OCI-LY1 (cell line): ENCODE measurements at regions not wholly inside any gene's neighbourhood (a gene's known extent, or its start where the extent isn't known, plus 50 kb on each side); places are given as distances from the start of the nearest gene placed in this dataset.

Experiments used
- H2AFZ ChIP-seq: fragments of 200-600 bp; sonication (generic), shearing (Covaris generic); 2 replicates; pipeline ENCODE4 v1.6.0; 2014; ENCODE audit warnings: antibody characterized with exemption, mild to moderate bottlenecking, low read length
- H3F3A ChIP-seq: fragments of 200-600 bp; sonication (generic), shearing (Covaris generic); 2 replicates; pipeline ENCODE4 v1.6.0; 2014; ENCODE audit warnings: mild to moderate bottlenecking, antibody characterized with exemption, low read length, moderate library complexity; ENCODE audit not compliant: insufficient read depth
- H3K27ac ChIP-seq: fragments of 200-600 bp; sonication (generic); 2 replicates; pipeline ENCODE4 v1.5.1; 2014; ENCODE audit warnings: low read length, mixed run types, mild to moderate bottlenecking, low read depth; ENCODE audit not compliant: poor library complexity, severe bottlenecking
- H3K27me3 ChIP-seq: fragments of 200-600 bp; sonication (generic); 2 replicates; pipeline ENCODE4 v1.6.0; 2014; ENCODE audit warnings: antibody characterized with exemption, mild to moderate bottlenecking, low read length, moderate library complexity; ENCODE audit not compliant: insufficient read depth
- H3K36me3 ChIP-seq: fragments of 200-600 bp; sonication (generic); 2 replicates; pipeline ENCODE4 v1.6.1; 2014; ENCODE audit warnings: mild to moderate bottlenecking, antibody characterized with exemption, low read length, moderate library complexity, mixed read lengths; ENCODE audit not compliant: insufficient read depth
- H3K4me1 ChIP-seq: fragments of 200-600 bp; sonication (generic); 2 replicates; pipeline ENCODE4 v1.5.1; 2014; ENCODE audit warnings: mild to moderate bottlenecking, low read length, moderate library complexity; ENCODE audit not compliant: insufficient read depth, severe bottlenecking
- H3K4me2 ChIP-seq: fragments of 200-600 bp; sonication (generic), shearing (Covaris generic); 2 replicates; pipeline ENCODE4 v1.6.1; 2014; ENCODE audit warnings: low read length
- H3K4me3 ChIP-seq: fragments of 200-600 bp; sonication (generic); 2 replicates; pipeline ENCODE4 v1.5.1; 2014; ENCODE audit warnings: low read length, low read depth, mild to moderate bottlenecking, mixed read lengths; ENCODE audit not compliant: poor library complexity, severe bottlenecking
- H3K79me2 ChIP-seq: fragments of 200-600 bp; shearing (Covaris generic); 2 replicates; pipeline ENCODE4 v1.6.1; 2016; ENCODE audit warnings: mixed run types, low read length, mixed read lengths; ENCODE audit not compliant: insufficient read depth
- H3K9ac ChIP-seq: fragments of 200-600 bp; sonication (generic), shearing (Covaris generic); 2 replicates; pipeline ENCODE4 v1.6.1; 2014; ENCODE audit warnings: mild to moderate bottlenecking, low read length, mixed read lengths
- H3K9me2 ChIP-seq: fragments of 200-600 bp; sonication (generic), shearing (Covaris generic); 2 replicates; pipeline ENCODE4 v1.6.1; 2014; ENCODE audit warnings: low read depth, mild to moderate bottlenecking, low read length, mixed read lengths
- H3K9me3 ChIP-seq: fragments of 200-600 bp; shearing (Covaris generic); 2 replicates; pipeline ENCODE4 v1.6.1; 2014; ENCODE audit warnings: low read length, mixed read lengths
- H4K20me1 ChIP-seq: fragments of 200-600 bp; sonication (generic), shearing (Covaris generic); 2 replicates; pipeline ENCODE4 v1.6.0; 2016; ENCODE audit warnings: mild to moderate bottlenecking, low read length; ENCODE audit not compliant: insufficient read depth
- EZH2 ChIP-seq: fragments of 200-600 bp; sonication (generic), shearing (Covaris generic); IDR thresholded peaks from 2 replicates; pipeline ENCODE4 v1.8.0; 2017; ENCODE audit warnings: borderline replicate concordance, mixed run types, mild to moderate bottlenecking, antibody characterized with exemption, low read length, moderate library complexity, mixed read lengths
- TF ChIP-seq, protein P1 (sequence below): fragments of 200-600 bp; sonication (generic), shearing (Covaris generic); IDR thresholded peaks from 2 replicates; pipeline ENCODE4 v1.5.1; 2017; ENCODE audit warnings: mild to moderate bottlenecking, antibody characterized with exemption, low read length, moderate library complexity, mixed read lengths

DNA sequence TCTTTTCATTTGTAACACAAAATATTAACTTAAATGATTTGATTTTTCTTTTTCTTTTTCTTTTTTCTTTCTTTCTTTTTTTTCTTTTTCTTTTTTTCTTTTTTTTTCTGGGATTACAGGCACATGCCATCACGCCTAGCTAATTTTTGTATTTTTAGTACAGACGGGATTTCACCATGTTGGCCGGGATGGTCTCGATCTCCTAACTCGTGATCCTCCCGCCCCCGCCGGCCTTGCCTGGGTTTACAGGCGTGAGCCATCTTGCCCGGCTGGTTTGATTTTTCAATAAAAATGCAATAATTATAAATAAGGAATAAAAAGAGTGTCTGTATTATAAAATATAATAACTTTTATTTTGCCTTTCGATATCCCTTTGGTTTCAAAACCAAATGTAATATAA lies 146.7 kb upstream of the RGS18 start:
- no peaks in the 10 kb centered on the region for H3K79me2 ChIP-seq
- no peak overlapping the region for H3K4me2 ChIP-seq
- H2AFZ ChIP-seq = no peak overlapping the region
- no peaks in the 10 kb centered on the region for H3K27me3 ChIP-seq
- H3K9me2 ChIP-seq = no peaks in the 10 kb centered on the region
- H3K9ac ChIP-seq = no peak overlapping the region
- H3K9me3 ChIP-seq = no peaks in the 10 kb centered on the region
- no peak overlapping the region for H3K27ac ChIP-seq
- H3K4me1 ChIP-seq = no peaks in the 10 kb centered on the region
- no peaks in the 10 kb centered on the region for H4K20me1 ChIP-seq
- no peaks in the 10 kb centered on the region for H3K36me3 ChIP-seq
- H3F3A ChIP-seq = no peaks in the 10 kb centered on the region
- H3K4me3 ChIP-seq = no peak overlapping the region
- TF ChIP-seq EZH2 = no peak
- TF ChIP-seq, protein P1, sequence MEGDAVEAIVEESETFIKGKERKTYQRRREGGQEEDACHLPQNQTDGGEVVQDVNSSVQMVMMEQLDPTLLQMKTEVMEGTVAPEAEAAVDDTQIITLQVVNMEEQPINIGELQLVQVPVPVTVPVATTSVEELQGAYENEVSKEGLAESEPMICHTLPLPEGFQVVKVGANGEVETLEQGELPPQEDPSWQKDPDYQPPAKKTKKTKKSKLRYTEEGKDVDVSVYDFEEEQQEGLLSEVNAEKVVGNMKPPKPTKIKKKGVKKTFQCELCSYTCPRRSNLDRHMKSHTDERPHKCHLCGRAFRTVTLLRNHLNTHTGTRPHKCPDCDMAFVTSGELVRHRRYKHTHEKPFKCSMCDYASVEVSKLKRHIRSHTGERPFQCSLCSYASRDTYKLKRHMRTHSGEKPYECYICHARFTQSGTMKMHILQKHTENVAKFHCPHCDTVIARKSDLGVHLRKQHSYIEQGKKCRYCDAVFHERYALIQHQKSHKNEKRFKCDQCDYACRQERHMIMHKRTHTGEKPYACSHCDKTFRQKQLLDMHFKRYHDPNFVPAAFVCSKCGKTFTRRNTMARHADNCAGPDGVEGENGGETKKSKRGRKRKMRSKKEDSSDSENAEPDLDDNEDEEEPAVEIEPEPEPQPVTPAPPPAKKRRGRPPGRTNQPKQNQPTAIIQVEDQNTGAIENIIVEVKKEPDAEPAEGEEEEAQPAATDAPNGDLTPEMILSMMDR = no peak

DNA sequence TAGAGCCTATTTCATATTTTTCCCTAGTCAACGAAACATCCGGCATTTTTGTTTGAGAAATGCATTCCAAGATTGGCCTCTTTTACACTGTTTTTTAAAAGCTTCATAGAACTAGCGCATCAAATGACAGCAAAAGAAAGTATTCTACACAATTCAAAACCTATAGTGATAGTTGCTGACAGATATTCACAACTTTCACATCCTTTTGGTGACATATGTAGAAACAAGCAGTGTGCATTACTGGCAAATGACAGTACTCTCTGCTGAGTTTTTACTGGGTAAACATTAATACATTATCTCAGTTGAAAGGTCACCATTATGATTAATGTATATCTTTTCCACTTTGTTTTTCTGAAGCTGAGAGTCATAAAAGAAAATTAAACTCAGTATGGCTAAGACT lies 135.4 kb upstream of the RGS18 start:
- H4K20me1 ChIP-seq = no peaks in the 10 kb centered on the region
- no peak overlapping the region for H2AFZ ChIP-seq
- no peaks in the 10 kb centered on the region for H3K4me1 ChIP-seq
- no peaks in the 10 kb centered on the region for H3F3A ChIP-seq
- no peaks in the 10 kb centered on the region for H3K36me3 ChIP-seq
- H3K9me2 ChIP-seq = no peaks in the 10 kb centered on the region
- H3K9ac ChIP-seq = no peak overlapping the region
- H3K79me2 ChIP-seq = no peaks in the 10 kb centered on the region
- TF ChIP-seq, protein P1 = no peak
- no peak for TF ChIP-seq EZH2
- no peak overlapping the region for H3K4me3 ChIP-seq
- H3K4me2 ChIP-seq = no peak overlapping the region
- no peak overlapping the region for H3K27ac ChIP-seq
- no peaks in the 10 kb centered on the region for H3K27me3 ChIP-seq
- H3K9me3 ChIP-seq = no peaks in the 10 kb centered on the region

DNA sequence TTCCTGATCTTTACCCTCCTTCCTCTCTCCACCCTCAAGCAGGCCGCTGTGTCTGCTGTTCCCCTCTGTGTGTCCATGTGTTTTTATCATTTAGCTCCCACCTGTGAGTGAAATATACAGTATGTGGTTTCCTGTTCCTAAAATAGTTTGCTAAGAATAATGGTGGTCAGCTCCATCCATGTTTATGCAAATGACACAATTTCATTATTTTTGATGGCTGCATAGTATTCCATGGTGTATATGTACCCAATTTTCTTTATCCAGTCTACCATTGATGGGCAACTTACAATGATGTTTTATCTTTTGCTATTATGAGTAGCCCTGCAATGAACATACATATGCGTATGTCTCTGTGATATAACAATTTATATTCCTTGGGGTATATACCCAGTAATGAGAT lies 133.4 kb upstream of the RGS18 start:
- no peak overlapping the region for H3K4me3 ChIP-seq
- H3K9me3 ChIP-seq = no peaks in the 10 kb centered on the region
- no peak overlapping the region for H3K27ac ChIP-seq
- no peaks in the 10 kb centered on the region for H3K27me3 ChIP-seq
- no peak overlapping the region for H3K4me2 ChIP-seq
- H4K20me1 ChIP-seq = no peaks in the 10 kb centered on the region
- no peak overlapping the region for H2AFZ ChIP-seq
- H3K9me2 ChIP-seq = no peaks in the 10 kb centered on the region
- H3K79me2 ChIP-seq = no peaks in the 10 kb centered on the region
- H3K36me3 ChIP-seq = no peaks in the 10 kb centered on the region
- no peak overlapping the region for H3K9ac ChIP-seq
- H3K4me1 ChIP-seq = no peaks in the 10 kb centered on the region
- no peaks in the 10 kb centered on the region for H3F3A ChIP-seq
- TF ChIP-seq EZH2 = no peak
- TF ChIP-seq, protein P1 = no peak
